GM21390 (cell line): ENCODE measurements at regions not wholly inside any gene's neighbourhood (a gene's known extent, or its start where the extent isn't known, plus 50 kb on each side); places are given as distances from the start of the nearest gene placed in this dataset.
"Not testable (repeated sequence)": the region's sequence is repeated elsewhere in the genome, so short reads cannot be mapped to it uniquely, and the experiment has no call there.

Experiments used
- ATAC-seq: cut with Tn5 transposase; IDR thresholded peaks from one replicate; pipeline ENCODE4 v1.9.1; 2021; ENCODE audit not compliant: unreplicated experiment

DNA sequence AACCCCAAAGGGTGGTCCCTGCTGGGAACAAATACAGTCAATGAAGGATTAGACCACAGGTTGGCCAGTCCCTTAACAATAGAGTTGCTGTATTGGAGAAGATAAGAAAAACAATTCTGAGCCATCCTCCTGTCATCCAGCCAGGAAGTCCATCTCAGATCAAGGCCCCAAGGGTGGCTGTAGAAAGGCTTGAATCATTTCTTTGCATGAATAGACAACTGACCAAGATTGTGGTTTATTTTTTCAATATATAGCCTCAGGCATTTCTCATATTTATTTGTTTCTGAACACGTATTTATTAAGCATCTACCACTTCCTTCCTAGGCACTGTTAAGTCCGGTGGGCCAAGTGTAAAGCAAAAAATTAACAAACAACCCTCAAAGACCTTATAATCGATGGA is 274.4 kb upstream of the SLC14A2 start:
- ATAC-seq = no peak

DNA sequence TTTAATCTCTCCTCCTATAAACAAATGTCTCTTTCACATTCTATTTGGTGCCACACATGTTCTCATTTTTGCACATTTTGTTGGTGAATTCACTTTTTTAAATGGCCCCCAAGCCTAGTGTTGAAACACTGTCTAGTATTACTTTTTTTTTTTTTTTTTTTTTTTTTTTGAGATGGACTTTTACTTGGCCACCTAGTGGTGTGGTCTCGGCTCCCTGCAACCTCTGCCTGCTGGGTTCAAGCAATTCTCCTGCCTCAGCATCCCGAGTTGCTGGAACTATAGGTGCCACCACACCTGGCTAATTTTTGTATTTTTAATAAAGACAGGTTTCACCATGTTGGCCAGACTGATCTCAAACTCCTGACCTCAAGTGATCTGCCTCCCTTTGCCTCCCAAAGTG is 273.8 kb upstream of the SLC14A2 start:
- no peak for ATAC-seq

GRCh38 chr18:45342166-45342565 is 273.1 kb upstream of the SLC14A2 start:
- ATAC-seq = no peak

DNA sequence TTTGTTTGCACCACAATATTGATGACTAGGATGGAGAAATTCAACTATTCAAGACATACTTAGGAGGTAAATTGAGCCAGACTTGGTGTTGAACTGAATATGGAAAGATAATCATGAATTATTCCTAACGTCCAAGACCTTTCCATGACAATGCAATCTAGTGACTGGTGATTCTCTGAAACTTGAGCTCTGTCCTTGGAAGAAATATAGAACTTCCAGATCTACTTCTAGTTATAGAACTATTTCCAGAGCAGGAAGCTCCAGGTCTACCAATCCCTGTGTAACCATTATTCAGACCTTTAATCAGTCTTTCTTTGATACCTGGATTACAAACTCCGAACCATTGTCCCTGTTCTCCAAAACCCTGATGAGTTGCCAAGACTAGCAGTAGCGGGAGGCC is 272.6 kb upstream of the SLC14A2 start:
- ATAC-seq = no peak

DNA sequence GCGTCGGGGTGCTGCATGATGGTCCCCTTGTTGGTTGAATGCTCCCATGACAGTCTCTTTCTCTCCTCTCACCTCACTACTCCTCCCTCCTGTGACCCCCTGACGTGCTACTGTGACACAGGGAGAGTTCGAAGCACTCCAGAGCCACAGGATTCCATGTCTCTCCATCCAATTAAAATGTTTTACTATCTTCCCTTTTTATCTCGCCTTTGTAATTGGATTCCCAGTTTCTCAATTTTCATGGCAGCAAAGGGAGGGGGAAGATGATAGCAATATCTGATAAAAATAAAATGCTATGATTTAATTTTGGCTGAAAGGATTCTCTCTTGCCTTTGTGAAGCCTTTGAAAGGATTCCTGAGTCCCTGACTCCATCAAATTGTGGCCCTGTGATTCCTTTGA is 271.9 kb upstream of the SLC14A2 start:
- no peak for ATAC-seq

DNA sequence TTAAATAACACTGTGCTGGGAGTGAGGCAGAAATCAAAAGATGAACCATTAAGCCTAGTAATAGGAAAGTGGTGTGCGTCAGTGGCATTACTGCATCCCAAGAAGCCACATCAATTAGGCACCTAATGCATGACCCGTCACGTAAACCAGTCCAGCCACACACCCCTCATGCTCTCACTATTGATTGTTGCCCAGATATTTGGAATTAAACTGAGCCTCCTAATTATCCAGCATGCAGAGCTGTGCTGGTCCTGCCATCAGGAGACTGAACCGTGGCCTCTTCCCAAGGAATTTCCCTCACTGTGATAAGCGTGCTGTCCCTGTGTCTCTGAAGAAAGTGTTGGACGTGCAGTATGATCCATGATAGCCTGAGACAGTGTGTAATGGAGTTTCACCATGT is 270.6 kb upstream of the SLC14A2 start:
- not testable (repeated sequence) for ATAC-seq

GRCh38 chr18:45349019-45349418 is 266.3 kb upstream of the SLC14A2 start:
- ATAC-seq = no peak

DNA sequence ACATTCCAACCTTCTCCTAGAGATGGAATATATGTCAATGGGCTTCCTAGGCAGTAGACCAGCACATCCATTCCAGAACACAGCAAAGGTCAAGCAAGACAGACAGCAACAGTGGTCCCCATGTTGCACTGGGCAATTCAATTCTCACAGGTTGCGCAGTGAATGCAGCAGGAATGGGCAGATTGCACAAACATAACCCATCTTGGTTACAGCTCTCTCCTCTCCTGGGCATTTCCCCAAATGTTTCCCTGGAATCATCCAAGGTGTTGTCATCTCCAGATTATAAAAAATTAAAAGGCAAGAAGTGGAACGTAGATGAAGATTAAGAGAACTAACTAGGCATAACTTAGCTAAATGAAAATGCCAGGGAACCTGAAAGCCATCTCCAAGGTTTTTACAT is 265.8 kb upstream of the SLC14A2 start:
- ATAC-seq = no peak

GRCh38 chr18:45350404-45351156 is 264.7 kb upstream of the SLC14A2 start:
- ATAC-seq = no peak

GRCh38 chr18:45352874-45353273 is 262.4 kb upstream of the SLC14A2 start:
- no peak for ATAC-seq

- ATAC-seq = no peak
Observed at GRCh38 chr18:45353530-45353929, 261.7 kb upstream of the SLC14A2 start.

- no peak for ATAC-seq
Observed at GRCh38 chr18:45355944-45356520, 259.2 kb upstream of the SLC14A2 start.

GRCh38 chr18:45357686-45358470 is 257.4 kb upstream of the SLC14A2 start:
- no peak for ATAC-seq

DNA sequence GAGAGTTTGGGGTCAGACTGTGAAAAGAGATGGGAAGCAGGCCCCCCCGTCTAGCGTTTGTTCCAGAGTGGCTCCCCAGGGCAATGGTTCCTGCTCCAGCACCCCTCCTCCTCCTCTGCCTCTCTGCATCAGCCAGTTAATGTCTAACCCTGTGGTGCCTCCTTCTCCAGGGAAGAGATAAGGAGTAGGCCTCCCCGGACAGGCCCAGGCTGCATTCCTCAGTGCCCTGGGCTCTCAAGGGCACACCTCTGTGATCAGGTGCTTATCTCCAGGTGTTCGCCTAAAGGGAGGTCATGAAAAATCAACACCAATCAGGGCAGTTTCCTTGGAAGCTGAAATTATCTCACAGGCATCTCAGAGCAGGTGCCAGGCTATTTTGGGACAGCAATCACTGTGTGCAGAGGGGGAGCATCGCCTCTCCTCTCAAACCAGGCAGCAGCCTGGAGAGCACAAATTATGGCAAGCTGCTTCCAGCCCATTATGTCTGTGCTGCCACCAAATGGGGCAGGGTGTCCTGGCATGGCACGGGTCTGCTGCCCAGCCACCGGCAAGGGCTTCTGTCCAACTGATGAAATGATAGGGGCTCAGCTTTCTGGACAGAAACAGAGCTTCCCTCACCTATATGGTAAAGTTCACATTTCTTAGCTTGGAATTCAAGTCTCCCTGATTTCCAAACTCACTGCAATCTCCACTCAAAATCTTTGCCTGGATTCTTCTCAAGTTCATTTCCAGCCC is 255.8 kb upstream of the SLC14A2 start:
- no peak for ATAC-seq

- no peak for ATAC-seq
Observed at GRCh38 chr18:45361125-45361851, 254.0 kb upstream of the SLC14A2 start.

DNA sequence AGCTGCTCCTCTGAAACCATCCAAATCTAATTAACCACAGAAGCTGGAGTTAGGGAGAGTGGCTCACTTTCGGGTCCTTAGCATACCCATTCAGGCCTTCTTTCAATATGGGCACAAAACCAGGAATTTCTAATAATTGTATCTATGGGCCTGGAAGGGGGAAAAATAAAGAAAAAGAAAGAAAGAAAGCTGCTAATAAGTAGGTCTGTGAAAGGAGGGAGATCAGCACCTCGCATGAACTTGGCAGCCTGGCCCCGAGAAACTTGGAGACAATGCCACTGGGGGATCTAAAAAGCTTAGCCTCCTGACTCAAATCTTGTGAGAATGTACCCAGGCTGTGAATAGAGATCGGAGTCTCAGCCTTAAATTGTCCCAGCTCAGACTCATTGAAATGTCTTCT is 252.1 kb upstream of the SLC14A2 start:
- no peak for ATAC-seq

- ATAC-seq = no peak
Observed at GRCh38 chr18:45365835-45366234, 249.4 kb upstream of the SLC14A2 start.

DNA sequence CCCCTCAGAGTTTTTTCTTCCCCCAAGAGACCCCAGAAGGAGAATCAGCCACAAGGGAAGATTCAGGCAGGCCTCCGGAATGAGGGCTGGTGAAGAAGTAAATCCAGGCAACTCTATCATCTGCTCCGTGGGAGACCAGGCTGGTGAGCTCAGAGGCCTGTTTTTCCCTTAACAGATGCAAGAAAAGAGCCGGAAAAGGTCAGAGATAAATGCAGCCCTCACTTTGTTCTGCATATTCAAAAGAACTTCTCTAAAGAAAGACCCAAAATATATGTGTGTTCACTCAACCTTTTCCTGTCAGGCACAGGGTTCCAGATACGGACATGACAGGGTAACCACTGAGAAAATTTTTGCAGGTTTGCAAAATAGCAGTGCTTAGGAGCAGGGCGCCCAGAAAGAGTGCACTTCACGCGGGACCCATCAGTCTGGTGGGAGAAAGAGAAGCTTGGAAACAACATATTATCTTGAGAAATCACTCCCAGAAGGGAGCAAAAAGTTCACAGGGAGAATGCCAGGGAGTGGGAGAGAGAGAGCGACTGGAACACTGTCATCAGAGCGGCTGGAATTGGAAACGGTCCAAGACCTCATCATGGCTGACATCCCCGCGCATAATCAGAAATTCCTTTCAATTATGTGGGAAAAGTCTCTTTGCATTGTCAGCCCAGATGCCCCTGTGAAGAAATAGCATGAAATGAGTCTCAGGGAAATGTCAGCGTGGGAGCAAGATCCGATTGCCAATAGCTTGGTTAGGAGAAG is 244.8 kb upstream of the SLC14A2 start:
- ATAC-seq = no peak

- ATAC-seq = no peak
Observed at GRCh38 chr18:45373286-45373880, 241.9 kb upstream of the SLC14A2 start.

DNA sequence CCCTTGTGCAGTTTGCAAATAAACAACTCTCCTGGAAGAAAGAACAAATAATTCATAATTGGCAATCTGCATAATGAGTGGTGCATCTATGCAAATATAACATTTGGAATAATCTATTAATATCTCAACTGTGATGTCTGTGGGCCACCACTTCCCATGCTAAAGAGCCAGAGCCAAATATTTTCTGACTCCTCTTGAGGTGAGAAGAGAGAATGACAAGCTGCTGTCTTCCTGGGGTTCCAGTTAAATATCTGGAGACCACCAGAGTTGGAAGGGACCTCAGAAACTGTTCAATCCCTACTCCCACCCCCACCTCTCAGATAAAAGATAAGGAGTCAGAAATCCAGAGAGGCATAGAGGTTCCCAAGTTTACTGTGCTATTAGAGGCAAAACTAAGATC is 241.0 kb upstream of the SLC14A2 start:
- ATAC-seq = no peak
